ENCODE measurements at regions not wholly inside any gene's neighbourhood (a gene's known extent, or its start where the extent isn't known, plus 50 kb on each side); places are given as distances from the start of the nearest gene placed in this dataset.

GRCh38 chr2:129337076-129337475 lies 642.4 kb upstream of the RAB6C start (continued):
- TF ChIP-seq CHD7 (IDR thresholded peaks at IDR 0.05; ENCODE audit: low read depth, low read length) (no peak), MED1 (CRISPR knock-in tag; IDR thresholded peaks at IDR 0.05; ENCODE audit: borderline replicate concordance) (no peak), ZNF57 (CRISPR knock-in tag; IDR thresholded peaks at IDR 0.05) (no peak), E2F6 (IDR thresholded peaks at IDR 0.05; ENCODE audit: borderline replicate concordance in 1 of 2, extremely low read depth in 1 of 2, insufficient read depth in 1 of 2, insufficient read length in 1 of 2, low read depth in 1 of 2, low read length in 1 of 2, poor library complexity in 1 of 2, severe bottlenecking in 1 of 2) (no peak), ILK (tag; IDR thresholded peaks at IDR 0.05; ENCODE audit: borderline replicate concordance, low read depth) (no peak)
